AG04450 (cell line): ENCODE measurements at regions not wholly inside any gene's neighbourhood (a gene's known extent, or its start where the extent isn't known, plus 50 kb on each side); places are given as distances from the start of the nearest gene placed in this dataset.

Source experiments
- CTCF ChIA-PET: fragments of 300-600, 350-600 bp; formaldehyde crosslinking; extraction: SDS; loops from one replicate; lab custom pipeline; 2022; ENCODE audit warnings: antibody characterized with exemption, inconsistent platforms; lab: Charles Lee
- POLR2A ChIA-PET: fragments of 350-600 bp; formaldehyde crosslinking; extraction: SDS; loops from one replicate; lab custom pipeline; 2021; ENCODE audit warnings: antibody characterized with exemption, inconsistent platforms; lab: Yijun Ruan, JAX
- DNase-seq: peaks from one replicate; pipeline ENCODE4 v3.0.0-alpha.2; 2011; ENCODE audit warnings: low read depth, low spot score
- H3K27ac ChIP-seq: one replicate; pipeline ENCODE4 v1.5.1; 2012; ENCODE audit warnings: low read depth, low read length, control low read depth
- H3K27me3 ChIP-seq: one replicate; pipeline ENCODE4 v1.6.0; 2012; ENCODE audit warnings: low read length; ENCODE audit not compliant: control insufficient read depth, insufficient read depth
- H3K4me3 ChIP-seq: 2 replicates; pipeline ENCODE4 v1.5.1; 2011; ENCODE audit warnings: mild to moderate bottlenecking, low read depth, low read length, control low read depth
- H3K9me3 ChIP-seq: 2 replicates; pipeline ENCODE4 v1.5.1; 2012; ENCODE audit warnings: low read length; ENCODE audit not compliant: control insufficient read depth, insufficient read depth
- TF ChIP-seq, protein P1 (sequence below): IDR thresholded peaks from 2 replicates; pipeline ENCODE4 v1.5.1; 2011; ENCODE audit warnings: low read depth, low read length, control low read depth, inconsistent platforms

DNA sequence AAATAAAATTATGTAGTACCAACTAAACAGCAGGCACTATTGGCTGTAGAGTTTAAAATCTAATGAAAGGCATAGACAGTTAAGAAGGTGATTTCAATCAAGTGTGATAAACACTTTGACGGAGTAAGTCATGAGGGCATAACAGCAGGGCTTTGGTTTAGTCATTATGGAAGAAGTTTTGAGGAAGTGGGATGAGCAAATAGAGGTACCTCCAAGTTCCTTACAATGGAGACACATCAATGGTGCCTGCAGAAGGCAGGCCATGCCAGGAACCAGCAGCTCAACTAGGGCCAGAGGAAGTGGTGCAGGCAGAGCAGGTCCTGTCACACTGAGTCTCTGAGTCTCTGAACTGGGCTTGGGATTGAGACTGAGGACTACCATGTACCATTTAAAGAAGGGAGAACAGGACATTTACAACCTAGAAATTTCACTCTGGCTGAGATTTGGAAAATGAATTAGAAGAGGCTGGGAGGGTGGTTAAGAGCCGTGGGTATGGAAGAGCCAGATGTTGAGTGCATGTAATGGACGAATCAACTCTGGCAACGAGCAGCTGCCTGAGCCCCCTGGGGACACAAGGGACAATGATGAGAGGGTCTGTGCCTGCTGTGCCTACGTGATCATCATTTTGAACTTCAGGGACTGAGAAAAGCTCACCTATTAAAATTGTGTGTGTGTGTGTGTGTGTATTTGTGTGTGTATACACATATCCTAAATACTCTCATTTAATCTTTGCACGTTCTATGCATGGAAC is 208.7 kb upstream of the POM121L12 start:
- POLR2A ChIA-PET: no interaction called here
- CTCF ChIA-PET: no interaction called here
- H3K27ac ChIP-seq: no peak overlapping the region
- H3K4me3 ChIP-seq: no peak overlapping the region
- DNase-seq: no peak
- peaks cover 3% of the 10 kb centered on the region for H3K9me3 ChIP-seq
- no peaks in the 10 kb centered on the region for H3K27me3 ChIP-seq
- TF ChIP-seq, protein P1, sequence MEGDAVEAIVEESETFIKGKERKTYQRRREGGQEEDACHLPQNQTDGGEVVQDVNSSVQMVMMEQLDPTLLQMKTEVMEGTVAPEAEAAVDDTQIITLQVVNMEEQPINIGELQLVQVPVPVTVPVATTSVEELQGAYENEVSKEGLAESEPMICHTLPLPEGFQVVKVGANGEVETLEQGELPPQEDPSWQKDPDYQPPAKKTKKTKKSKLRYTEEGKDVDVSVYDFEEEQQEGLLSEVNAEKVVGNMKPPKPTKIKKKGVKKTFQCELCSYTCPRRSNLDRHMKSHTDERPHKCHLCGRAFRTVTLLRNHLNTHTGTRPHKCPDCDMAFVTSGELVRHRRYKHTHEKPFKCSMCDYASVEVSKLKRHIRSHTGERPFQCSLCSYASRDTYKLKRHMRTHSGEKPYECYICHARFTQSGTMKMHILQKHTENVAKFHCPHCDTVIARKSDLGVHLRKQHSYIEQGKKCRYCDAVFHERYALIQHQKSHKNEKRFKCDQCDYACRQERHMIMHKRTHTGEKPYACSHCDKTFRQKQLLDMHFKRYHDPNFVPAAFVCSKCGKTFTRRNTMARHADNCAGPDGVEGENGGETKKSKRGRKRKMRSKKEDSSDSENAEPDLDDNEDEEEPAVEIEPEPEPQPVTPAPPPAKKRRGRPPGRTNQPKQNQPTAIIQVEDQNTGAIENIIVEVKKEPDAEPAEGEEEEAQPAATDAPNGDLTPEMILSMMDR: no peak

DNA sequence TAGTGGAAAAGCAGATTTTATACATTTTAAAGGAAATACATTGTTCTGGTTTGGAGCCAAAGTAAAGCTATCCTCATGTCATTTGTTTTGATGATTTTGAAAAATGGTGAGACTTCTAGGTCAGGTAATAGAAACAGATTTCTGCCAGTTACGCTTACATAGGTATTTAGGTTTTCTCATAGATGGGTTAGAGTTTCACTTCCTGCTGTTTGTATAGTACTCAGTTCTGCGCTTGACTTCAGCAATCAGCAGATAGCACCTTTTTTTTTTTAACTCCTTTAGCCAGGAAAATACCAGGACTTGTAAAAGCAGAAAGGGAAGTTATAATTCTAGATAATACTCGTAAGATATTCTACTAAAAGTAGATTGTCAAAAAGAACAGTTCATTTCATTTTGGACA is 209.8 kb upstream of the POM121L12 start:
- ChIA-PET POLR2A (no interaction called here), CTCF (no interaction called here)
- H3K27ac ChIP-seq: no peak overlapping the region
- DNase-seq: no peak
- no peaks in the 10 kb centered on the region for H3K27me3 ChIP-seq
- TF ChIP-seq, protein P1: no peak
- peaks cover 9% of the 10 kb centered on the region for H3K9me3 ChIP-seq
- H3K4me3 ChIP-seq: no peak overlapping the region

- ChIA-PET POLR2A (no interaction called here), CTCF (no interaction called here)
- DNase-seq: no peak
- no peak overlapping the region for H3K27ac ChIP-seq
- TF ChIP-seq, protein P1: no peak
- H3K9me3 ChIP-seq: peaks cover 9% of the 10 kb centered on the region
- no peaks in the 10 kb centered on the region for H3K27me3 ChIP-seq
- H3K4me3 ChIP-seq: no peak overlapping the region
Measured at GRCh38 chr7:52811537-52811936, 223.9 kb upstream of the POM121L12 start.

- CTCF ChIA-PET: no interaction called here
- TF ChIP-seq, protein P1: no peak
- POLR2A ChIA-PET: no interaction called here
- H3K27ac ChIP-seq: no peak overlapping the region
- H3K9me3 ChIP-seq: peaks cover 13% of the 10 kb centered on the region
- H3K27me3 ChIP-seq: no peaks in the 10 kb centered on the region
- no peak for DNase-seq
- no peak overlapping the region for H3K4me3 ChIP-seq
Measured at GRCh38 chr7:52799817-52800216, 235.6 kb upstream of the POM121L12 start.

DNA sequence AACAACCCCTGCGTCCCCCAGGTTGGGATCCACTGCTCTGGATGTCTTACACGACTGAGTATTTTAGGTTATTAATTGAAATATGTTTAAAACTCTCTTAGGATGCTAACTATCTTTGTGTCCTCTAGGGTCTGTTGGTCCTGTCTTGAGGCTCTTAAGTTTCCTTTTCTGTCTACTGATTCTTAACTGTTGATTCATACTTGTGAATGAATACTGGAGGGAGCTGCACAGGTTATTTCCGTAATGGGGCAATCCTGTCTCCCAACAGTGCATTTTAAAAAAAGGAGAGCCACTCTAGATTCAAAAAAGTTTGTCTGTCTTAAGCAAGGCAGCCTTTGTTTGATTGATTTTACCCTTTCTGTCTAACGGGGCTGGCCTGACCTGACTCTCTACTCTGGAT is 237.6 kb upstream of the POM121L12 start:
- ChIA-PET POLR2A (no interaction called here), CTCF (no interaction called here)
- peaks cover 17% of the 10 kb centered on the region for H3K9me3 ChIP-seq
- no peak overlapping the region for H3K4me3 ChIP-seq
- no peak for DNase-seq
- TF ChIP-seq, protein P1: no peak
- H3K27ac ChIP-seq: no peak overlapping the region
- no peaks in the 10 kb centered on the region for H3K27me3 ChIP-seq
